HG03135 (cell line): ENCODE measurements at regions not wholly inside any gene's neighbourhood (a gene's known extent, or its start where the extent isn't known, plus 50 kb on each side); places are given as distances from the start of the nearest gene placed in this dataset.
"Not testable (repeated sequence)": the region's sequence is repeated elsewhere in the genome, so short reads cannot be mapped to it uniquely, and the experiment has no call there.

ENCODE experiments used
- ATAC-seq: cut with Tn5 transposase; IDR thresholded peaks from one replicate; pipeline ENCODE4 v1.9.1; 2021; ENCODE audit warnings: mild to moderate bottlenecking, moderate library complexity; ENCODE audit not compliant: unreplicated experiment

DNA sequence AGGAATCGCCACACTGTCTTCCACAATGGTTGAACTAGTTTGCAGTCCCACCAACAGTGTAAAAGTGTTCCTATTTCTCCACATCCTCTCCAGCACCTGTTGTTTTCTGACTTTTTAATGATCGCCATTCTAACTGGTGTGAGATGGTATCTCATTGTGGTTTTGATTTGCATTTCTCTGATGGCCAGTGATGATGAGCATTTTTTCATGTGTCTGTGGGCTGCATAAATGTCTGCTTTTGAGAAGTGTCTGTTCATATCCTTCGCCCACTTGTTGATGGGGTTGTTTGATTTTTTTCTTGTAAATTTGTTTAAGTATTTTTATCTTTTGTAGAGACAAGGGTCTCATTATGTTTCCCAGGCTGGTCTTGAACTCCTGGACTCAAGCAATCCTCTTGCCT, 128.5 kb downstream of the EMP1 start:
- ATAC-seq: not testable (repeated sequence)

DNA sequence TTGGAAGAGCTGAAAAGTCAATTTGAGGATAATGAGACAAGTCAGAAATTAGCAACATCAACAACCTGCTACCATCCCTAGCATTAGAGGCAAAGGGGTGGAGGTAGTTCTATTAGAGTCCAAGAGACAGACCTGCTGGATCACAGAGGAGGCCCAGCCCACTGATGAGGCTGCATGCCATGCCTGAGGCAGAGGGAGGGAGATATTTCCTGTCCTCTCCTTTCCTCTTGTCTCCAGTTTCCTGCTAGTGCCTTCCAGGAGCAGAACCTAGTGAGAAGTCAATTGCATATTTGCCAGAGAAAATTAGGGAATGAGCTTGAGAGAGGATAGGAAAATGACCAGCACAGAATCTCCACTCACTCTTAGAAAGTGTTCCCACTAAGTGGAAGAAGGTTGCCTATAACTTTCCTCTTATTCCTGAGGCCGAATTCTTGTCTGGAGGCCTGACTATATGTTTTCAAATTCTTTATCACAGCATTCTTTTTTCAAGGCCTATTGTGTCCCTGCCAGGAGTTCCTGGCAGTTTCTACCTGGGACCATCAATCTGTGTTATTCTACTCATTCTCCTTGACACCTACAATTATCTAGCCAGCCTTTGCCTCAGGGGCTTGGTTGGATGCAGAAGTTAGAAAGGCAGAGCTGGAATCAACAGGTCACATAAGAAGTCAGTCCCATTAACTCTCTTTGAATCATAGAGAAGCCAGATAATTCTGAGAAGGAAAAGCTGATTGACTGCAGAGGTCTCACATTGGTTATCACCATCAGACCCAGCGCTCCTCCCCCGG, 121.9 kb downstream of the EMP1 start:
- ATAC-seq: no peak

DNA sequence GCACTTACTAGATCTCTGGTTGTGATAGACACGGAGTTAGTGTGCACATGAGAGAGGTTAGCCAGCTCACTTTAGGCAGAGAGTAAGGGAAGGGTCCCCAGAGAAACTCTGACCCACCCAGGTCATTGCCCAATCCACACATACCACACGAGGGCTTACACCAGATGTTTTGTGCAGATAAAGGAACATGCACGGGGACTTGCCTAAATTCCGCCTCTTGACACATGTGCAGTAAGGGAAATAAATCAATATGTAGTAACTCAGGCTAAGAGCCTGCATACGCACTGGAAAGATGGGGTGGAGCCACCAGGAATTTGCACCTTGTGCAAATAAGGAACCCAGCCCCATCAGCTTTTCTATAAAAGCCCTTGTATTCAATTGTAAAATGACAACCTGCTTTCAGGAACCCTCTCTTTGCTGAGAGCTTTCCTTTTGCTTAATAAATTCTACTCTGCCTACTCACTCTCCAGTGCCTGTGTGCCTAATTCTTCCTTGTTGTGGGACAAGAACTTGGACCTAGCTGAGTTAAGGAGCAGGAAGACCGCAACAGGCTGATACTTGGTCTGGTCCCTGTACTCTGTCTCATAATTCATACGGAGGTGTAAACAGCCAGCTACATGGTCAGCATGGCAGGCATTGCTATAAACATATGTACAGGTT, 120.2 kb downstream of the EMP1 start:
- no peak for ATAC-seq

DNA sequence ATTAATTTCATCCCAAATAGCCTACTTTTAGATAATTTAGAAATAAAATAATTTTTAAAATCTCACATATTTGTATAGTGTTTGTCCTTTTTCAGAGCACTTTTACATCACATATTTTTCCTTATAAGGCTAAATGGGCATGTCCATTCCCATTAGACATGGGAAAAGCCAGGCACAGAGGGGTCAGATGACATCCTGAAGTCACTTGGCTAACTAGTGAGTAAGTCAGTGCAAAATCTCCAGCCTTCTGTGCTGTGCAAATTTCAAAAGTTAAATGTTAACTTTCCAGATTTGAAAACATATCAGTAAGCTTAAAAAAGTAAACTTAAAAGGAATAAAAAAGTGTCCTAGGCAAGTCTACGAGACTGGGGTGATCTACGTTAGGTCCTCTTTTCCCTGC, 117.4 kb downstream of the EMP1 start:
- no peak for ATAC-seq

DNA sequence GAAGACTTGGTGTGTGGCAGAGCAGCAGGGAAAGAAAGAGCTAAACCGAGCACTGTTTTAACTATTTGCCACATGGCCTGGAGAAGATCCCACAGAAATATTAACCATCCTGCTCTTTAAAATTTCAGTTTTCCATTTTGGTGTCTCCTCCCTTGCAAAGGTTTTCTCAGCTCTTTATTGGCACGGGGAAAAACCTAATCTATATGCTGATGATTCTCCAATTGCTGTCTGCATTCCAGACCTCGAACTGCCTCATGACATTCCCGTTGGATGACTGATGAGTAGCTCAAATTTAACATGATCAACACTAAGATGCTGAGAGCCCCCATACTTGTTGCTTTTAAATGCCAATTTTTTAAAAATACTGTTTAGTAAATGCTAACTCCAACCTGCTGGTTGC, 115.0 kb downstream of the EMP1 start:
- no peak for ATAC-seq

DNA sequence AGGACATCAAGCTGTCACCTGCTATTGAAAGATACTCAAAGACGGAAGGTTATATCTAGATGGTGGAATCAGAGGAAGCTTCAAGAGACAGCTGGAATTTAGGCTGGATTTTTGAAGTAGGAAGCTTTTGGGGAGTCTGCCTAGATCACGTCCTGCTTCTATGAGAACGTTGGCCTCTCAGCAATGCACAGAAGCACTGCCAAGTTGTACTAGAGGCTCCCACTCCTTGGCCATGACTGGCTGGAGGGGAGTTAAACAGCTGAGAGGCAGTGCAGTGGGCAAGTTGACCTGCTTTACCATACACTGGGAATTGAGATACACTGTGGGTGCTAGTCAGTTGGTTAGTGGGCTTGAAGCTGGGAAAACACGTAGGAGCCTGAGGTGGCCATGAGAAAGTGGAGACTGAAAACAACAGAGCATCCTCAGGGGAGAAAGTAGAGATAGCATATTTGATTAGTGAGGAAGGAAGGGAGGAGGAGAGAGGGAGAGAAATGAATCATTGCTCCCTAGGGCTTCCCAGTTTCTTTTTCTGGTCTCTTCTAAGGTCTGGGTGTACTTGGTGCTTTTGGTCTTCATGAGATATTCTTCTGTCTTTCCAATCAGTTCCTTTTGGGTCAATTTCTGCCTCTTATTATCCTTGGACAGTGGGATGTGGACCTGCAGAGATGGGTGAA, 110.8 kb downstream of the EMP1 start:
- ATAC-seq: no peak

DNA sequence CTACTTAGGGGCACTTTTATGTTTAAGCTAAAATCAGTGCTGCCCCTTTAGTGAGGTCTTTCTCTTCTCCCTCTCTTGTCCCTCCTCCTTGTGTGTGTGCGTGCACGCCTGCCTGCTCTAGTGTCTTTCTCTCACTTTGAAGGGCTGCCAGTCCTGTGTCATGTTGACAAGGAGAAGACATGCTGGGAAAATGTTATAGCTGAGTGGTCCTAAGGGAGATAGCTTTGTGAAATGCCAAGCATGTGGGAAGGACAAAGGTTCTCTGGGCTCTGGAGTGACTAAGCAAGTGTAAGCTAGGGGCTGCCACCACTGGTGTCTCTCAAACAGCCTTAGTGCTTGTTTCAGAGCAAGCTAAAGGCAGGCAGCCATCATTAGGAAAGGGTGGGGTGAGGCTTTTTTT, 108.4 kb downstream of the EMP1 start:
- ATAC-seq: no peak

DNA sequence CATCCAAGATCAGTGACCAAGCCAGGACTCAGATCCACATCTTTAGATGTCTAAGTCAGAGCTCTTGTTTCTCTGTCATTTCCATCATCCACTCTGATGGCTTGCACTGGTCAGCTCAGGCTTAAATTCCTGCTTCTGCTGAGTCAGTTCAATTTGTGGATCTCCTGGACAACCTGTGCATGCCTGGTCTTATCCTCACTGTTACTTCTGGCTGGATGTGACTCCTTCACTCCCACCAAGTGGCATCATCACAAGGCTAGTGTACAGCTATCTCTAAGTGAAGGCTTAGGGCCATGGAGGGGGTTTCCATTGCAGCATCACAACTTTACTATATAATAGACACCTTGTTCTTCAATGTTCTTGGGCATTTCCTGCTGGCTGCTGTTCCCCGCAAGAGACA, 102.9 kb downstream of the EMP1 start:
- ATAC-seq: no peak

DNA sequence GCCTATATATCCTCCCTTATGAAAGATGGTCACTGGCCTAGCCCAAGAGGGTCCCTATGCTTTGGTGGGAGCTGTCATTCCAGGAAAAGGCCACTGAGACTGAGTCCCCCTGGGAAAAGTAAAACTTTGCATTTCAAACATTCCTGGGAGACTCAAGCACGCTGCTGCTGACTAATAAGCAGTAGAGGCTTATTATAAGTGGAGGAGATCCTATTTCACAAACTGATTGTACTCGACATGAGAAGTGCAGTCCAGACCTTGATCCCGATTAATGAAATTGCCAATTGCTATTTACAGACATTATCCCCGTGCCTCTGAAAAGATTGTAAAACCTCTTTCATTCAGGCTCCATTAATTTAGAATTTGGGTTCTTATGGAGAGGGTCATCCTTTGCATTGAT, 96.6 kb downstream of the EMP1 start:
- no peak for ATAC-seq

DNA sequence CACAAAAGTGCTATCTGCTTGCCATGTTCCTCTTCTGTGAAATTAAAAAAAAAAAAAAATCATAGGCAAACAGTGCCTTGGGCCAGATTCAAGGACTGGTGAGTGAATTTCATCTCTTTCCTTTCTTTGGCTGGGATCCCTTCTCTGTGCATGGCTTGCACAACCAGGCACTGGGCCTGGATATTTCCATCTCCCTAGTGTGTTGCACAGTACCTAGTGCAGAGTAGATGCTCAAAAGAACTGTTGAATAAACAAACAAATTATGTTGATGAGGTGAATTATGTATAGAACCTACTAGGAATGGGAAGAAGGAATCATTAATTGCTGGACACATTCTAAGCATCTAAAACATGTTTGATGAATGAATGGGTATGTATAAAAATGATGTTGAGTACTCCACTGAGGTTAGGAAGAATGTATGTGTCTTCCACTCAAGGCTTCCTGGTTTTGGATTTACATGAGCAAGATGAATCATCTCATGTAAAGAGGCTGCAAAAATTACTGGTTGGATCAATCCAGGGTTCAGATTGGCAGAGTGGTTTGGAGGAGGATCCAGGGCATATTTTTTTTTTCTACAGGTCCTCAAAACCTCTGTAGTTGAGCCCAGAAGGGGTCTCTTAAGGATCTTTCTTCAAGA, 93.2 kb downstream of the EMP1 start:
- ATAC-seq: no peak

DNA sequence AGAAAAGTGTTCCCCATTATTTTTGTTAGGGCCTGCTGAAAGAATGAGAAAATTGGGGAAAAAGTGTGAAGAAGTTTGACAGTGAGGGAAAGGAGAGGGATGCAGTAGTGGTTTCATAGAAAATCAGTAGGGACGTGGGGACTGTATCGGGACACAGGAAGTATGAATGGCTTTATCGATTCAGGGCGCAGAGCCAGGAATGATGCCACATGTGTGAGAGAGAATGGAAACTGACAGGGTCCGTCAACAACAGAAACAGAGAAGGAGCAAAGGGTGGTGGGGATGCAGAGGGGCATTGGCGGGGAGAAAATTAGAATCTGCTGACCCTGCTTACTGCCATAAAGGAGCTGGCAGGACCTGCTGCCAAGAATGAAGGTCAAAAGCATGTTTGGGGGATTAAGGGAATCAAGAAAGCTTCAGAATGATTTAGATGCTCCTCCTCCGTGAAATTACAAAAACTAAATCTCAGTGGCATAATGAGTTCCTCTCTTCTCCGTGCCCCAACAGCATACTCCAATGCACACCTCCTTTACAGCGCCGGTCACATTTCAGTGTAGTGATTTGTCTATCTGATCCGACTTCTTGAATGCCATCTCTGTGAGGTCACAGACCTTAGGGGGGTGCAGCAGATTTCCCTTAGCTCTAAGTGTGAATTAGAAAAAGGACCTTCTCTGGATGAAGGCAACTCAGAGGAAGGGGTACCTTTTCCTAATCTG, 92.6 kb downstream of the EMP1 start:
- no peak for ATAC-seq

DNA sequence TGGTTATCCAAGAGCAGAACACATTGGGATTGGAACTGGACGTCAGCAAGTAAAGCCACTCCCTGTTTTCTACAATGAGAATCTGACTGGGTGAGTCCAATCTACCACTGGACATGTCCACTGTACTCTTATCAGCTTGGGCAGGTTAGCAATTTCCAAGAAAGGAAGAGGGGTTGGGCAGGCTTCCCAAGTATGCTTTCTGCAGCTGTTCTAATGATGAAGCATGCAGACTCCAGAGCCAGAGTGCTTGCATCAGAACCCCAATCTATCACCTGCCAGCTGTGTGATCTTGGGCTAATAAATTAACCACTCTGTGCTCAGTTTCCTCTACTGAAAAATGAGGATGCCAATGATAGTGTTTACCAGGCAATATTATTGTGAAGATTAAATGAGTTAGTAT, 92.0 kb downstream of the EMP1 start:
- ATAC-seq: no peak

DNA sequence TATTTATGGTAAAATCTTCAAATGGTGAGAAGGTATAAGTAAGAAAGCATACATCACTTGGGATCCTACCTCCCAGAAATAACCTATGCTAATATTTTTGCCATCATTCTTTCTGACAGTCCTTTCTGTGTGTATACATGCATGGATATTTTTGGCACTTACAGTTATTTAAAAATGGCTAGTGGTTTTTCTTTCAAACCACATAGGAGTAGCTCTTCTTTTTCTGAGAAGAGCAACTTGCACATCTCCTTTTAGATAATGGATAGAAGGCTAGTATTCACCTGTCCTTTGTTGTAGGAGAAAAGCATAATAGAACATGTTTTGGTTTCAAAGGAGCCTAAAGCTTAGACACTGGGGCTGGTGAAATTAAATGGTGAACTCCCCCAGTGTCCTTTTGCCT, 87.3 kb downstream of the EMP1 start:
- ATAC-seq: no peak

DNA sequence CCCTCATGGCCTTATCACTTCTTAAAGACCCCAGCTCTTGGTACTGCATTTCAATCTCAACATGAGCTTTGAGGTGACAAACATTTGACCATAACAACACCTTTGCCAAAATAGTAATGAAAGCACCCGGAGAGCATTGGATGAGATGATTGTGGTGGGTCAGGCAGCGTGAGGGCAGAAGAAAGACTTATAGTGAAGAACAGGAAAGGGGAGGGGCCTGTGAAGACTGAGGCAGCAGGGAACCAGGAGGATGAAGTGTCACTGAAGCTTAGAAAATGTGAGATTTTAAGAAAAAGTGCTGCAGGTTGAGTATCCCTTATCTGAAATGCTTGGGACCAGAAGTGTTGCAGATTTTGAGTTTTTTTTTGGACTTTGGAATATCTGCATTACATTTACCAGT, 86.3 kb downstream of the EMP1 start:
- ATAC-seq: no peak

DNA sequence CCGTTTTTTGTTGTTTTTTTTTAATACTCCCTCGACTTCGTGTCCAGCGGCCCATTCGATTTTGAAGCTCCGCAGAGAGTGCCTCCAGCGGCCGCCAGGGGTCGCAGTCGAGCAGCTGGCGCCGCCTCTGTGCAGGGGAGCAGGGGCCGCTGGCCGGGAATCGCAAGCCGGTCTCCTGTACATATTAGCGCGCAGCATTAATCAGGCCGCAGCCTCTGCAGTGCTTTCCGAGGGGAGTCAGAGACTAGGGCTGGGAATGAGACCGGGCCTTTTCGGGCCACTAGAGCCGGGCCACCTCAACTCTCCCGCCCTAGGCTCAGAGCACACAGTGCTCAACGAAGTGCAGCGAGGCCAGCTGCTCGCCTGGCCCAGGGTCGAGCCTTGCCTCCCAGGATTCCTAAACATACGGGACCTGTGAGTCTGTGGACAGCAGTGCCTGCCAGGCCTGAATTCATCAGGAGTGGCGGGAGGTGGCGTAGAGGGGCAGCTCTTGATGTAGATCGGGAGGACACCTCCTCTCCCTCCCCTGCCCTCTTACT, 81.8 kb downstream of the EMP1 start:
- ATAC-seq: peak; percentile 85

DNA sequence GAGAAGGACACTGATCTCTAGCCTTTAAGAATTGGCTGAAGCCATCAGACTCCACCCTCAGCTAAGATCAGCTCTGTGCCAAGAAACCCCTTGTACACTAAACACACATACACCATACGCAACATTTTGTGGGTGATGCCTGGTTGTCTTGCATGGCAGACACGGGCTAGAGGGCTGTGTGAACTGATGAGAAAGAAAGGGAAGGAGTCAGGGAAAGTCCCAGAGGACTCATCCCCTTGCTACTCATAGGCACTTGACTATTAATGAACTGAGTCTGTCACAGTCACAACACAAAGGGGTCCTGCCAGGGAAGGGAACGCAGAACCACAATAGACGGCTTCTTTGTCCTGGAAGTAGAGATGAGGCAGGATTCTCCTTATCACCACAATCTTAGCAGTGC, 80.8 kb downstream of the EMP1 start:
- ATAC-seq: no peak

DNA sequence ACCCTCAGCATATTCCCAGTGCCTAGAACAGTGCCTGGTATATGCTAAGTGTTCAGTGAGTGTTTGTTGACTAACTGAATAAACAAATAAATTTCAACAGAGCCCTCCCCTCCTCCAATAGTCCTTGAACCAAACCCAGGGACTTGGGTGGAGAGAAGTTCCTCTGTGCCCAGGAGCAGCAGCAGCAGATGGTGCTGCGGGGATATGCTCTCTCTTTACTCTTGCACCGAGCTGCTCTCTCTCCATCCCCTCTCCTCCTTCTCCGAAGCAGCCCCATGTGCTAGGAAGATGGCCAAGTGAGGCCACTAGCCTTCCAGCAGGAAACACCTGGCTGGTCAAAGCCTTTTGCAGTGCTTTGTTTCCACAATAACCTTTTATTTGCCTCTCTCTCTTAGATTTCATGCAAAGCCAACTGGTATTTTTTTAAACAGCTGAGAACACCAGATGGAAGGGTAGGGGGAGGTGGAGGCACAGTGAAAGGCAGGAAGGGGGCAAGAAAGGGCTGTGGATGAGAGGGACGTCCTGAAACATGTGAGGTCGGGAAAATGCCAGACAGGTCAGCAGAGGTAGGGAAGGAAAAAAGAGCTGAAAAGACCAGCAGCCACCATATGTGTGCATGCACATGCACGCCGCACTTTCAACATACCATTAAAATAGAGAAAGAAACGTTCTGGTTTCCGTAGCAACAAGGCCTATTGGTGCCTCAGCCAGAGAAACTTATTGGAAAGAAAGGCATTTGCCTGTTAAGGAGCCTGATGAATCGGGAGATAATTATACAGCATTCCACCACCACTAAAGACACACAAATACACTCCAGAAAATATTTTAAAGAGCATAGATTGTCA, 78.9 kb downstream of the EMP1 start:
- ATAC-seq: no peak

DNA sequence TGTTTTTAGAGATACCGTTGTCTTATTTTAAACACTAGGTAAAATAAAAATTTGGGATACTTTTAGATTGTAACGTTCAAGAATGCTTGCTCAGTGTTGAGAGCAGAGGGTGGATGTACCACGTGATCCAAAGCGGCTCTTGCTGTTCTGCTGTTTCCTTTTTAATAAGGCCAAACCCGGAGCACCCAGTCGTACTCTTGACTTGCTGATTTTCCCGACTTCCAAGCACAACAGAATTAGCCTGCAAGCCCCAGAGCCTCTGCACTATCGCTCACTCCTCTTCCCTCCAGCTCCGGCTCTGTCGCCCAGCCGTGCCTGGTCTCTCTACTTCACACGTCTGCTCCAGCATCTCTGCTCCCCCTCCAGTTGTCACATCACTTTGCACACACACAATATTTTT, 77.3 kb downstream of the EMP1 start:
- no peak for ATAC-seq

DNA sequence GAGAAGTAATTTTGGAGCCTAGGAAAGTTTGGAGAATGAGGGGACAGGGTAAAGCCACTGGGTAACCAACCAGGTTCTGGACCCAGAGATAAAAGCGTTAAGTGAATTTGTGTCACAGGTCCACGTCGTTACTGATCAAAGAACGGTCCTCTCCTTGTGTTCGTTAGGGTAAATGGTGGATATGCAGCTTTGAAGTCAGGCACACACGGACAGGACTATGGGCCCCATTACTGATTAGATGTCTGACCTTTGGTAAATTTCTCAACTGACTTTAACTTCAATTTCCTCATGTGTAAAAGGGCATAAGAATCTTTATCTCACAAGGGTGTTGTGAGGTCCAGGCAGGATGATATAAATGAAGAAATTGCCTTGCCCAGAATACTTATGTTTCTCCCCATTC, 76.6 kb downstream of the EMP1 start:
- ATAC-seq: no peak

DNA sequence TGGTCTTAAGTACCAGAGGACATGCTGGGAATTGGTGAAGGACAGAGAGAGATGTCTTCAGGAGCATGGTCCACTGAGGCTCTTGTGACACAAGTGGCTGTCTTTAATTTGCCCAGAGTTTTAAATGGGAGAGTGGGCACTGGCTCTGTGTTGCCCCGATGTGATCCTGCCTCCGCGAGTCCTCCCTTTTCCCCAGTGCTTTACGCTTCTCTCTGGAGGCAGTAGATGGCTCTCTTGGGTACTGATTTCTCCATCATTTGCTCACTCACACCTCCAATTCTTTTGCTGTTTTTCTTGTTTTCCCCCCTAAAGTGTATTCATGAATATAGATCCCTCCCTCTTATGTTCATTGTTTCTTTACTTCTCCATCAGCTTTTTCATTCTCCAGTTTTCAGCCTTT, 74.3 kb downstream of the EMP1 start:
- no peak for ATAC-seq
